H9 (cell line): ENCODE measurements at regions not wholly inside any gene's neighbourhood (a gene's known extent, or its start where the extent isn't known, plus 50 kb on each side); places are given as distances from the start of the nearest gene placed in this dataset.

Experiments used
- DNase-seq: peaks from one replicate; pipeline ENCODE4 v3.0.0-alpha.2; 2017
- H2AFZ ChIP-seq: one replicate; pipeline ENCODE4 v1.6.1; 2013; ENCODE audit warnings: mild to moderate bottlenecking, low read length, control low read depth, moderate library complexity
- H2AK5ac ChIP-seq: 2 replicates; pipeline ENCODE4 v1.6.1; 2013; ENCODE audit warnings: low read length, control low read depth, mixed read lengths; ENCODE audit not compliant: insufficient read length
- H2BK120ac ChIP-seq: one replicate; pipeline ENCODE4 v1.6.1; 2013; ENCODE audit warnings: low read depth, mild to moderate bottlenecking, low read length, control low read depth, inconsistent platforms; ENCODE audit not compliant: poor library complexity, severe bottlenecking
- H2BK12ac ChIP-seq: 2 replicates; pipeline ENCODE4 v1.6.1; 2013; ENCODE audit warnings: low read length, control low read depth, mixed read lengths, low read depth; ENCODE audit not compliant: insufficient read length
- H2BK15ac ChIP-seq: 2 replicates; pipeline ENCODE4 v1.6.1; 2013; ENCODE audit warnings: low read depth, low read length, control low read depth
- H2BK20ac ChIP-seq: one replicate; pipeline ENCODE4 v1.6.1; 2013; ENCODE audit warnings: low read depth, mild to moderate bottlenecking, low read length, control low read depth, inconsistent platforms; ENCODE audit not compliant: poor library complexity, severe bottlenecking
- H2BK5ac ChIP-seq: 2 replicates; pipeline ENCODE4 v1.6.1; 2013; ENCODE audit warnings: low read length, control low read depth, mixed read lengths; ENCODE audit not compliant: insufficient read length
- H3K14ac ChIP-seq: 2 replicates; pipeline ENCODE4 v1.6.1; 2013; ENCODE audit warnings: low read length, control low read depth; ENCODE audit not compliant: insufficient read depth
- H3K18ac ChIP-seq: 2 replicates; pipeline ENCODE4 v1.6.1; 2013; ENCODE audit warnings: low read depth, mild to moderate bottlenecking, mixed read lengths, low read length, control low read depth; ENCODE audit not compliant: insufficient read length
- H3K23ac ChIP-seq: 2 replicates; pipeline ENCODE4 v1.6.1; 2013; ENCODE audit warnings: low read length, control low read depth, mixed read lengths, low read depth; ENCODE audit not compliant: insufficient read length
- H3K23me2 ChIP-seq: 2 replicates; pipeline ENCODE4 v1.6.1; 2013; ENCODE audit warnings: low read depth, mild to moderate bottlenecking, mixed read lengths, low read length, control low read depth; ENCODE audit not compliant: insufficient read length, poor library complexity, severe bottlenecking
- H3K27ac ChIP-seq: 2 replicates; pipeline ENCODE4 v1.5.1; 2013; ENCODE audit warnings: low read length, control low read depth, mixed read lengths, low read depth; ENCODE audit not compliant: insufficient read length
- H3K27me3 ChIP-seq: 2 replicates; pipeline ENCODE4 v1.6.1; 2013; ENCODE audit warnings: low read length, control low read depth, inconsistent platforms; ENCODE audit not compliant: insufficient read depth
- H3K4ac ChIP-seq: 2 replicates; pipeline ENCODE4 v1.6.1; 2013; ENCODE audit warnings: low read depth, mild to moderate bottlenecking, control low read depth, inconsistent platforms, low read length, moderate library complexity
- H3K4me1 ChIP-seq: 2 replicates; pipeline ENCODE4 v1.6.1; 2013; ENCODE audit warnings: low read length, control low read depth, inconsistent platforms; ENCODE audit not compliant: insufficient read depth
- H3K4me2 ChIP-seq: 2 replicates; pipeline ENCODE4 v1.6.1; 2013; ENCODE audit warnings: low read length, control low read depth, mixed read lengths; ENCODE audit not compliant: insufficient read length, insufficient read depth
- H3K56ac ChIP-seq: 2 replicates; pipeline ENCODE4 v1.6.1; 2013; ENCODE audit warnings: low read depth, mild to moderate bottlenecking, mixed read lengths, low read length, control low read depth; ENCODE audit not compliant: insufficient read length
- H3K79me1 ChIP-seq: 2 replicates; pipeline ENCODE4 v1.6.1; 2013; ENCODE audit warnings: low read depth, mild to moderate bottlenecking, moderate library complexity, low read length, control low read depth, inconsistent platforms; ENCODE audit not compliant: insufficient read depth, poor library complexity, severe bottlenecking
- H3K79me2 ChIP-seq: 2 replicates; pipeline ENCODE4 v1.6.1; 2013; ENCODE audit warnings: low read length, control low read depth, inconsistent platforms; ENCODE audit not compliant: insufficient read depth
- H3K9ac ChIP-seq: 2 replicates; pipeline ENCODE4 v1.6.1; 2013; ENCODE audit warnings: low read length, control low read depth, mixed read lengths; ENCODE audit not compliant: insufficient read length; ENCODE audit errors: extremely low read depth
- H3K9me3 ChIP-seq: one replicate; pipeline ENCODE4 v1.6.1; 2013; ENCODE audit warnings: low read depth, low read length, inconsistent platforms; ENCODE audit not compliant: control insufficient read depth
- H3T11ph ChIP-seq: one replicate; pipeline ENCODE4 v1.6.1; 2013; ENCODE audit warnings: mild to moderate bottlenecking, low read length, control low read depth, inconsistent platforms
- H4K20me1 ChIP-seq: one replicate; pipeline ENCODE4 v1.6.1; 2013; ENCODE audit not compliant: control insufficient read depth, insufficient read length, insufficient read depth
- H4K5ac ChIP-seq: 2 replicates; pipeline ENCODE4 v1.6.1; 2013; ENCODE audit warnings: low read depth, mild to moderate bottlenecking, mixed read lengths, low read length, control low read depth; ENCODE audit not compliant: insufficient read length
- H4K8ac ChIP-seq: replicated peaks from 2 replicates; pipeline ENCODE4 v1.6.1; 2013; ENCODE audit warnings: low read length, control low read depth, mixed read lengths, low read depth; ENCODE audit not compliant: insufficient read length
- H4K91ac ChIP-seq: 2 replicates; pipeline ENCODE4 v1.6.1; 2013; ENCODE audit warnings: low read depth, mild to moderate bottlenecking, moderate library complexity, mixed read lengths, low read length, control low read depth; ENCODE audit not compliant: insufficient read length
- H3K27ac Mint-ChIP-seq, 3 experiments: 2 replicates in 2 of 3; 3 replicates in 1 of 3; pipeline ENCODE4 v1.8.0; 2020 to 2021; ENCODE audit warnings: mixed read lengths in 3 of 3, mild to moderate bottlenecking in 1 of 3, moderate library complexity in 1 of 3
- H3K27me3 Mint-ChIP-seq: 2 replicates; pipeline ENCODE4 v1.8.0; 2021; ENCODE audit warnings: low read depth, mild to moderate bottlenecking, moderate library complexity, mixed read lengths
- H3K36me3 Mint-ChIP-seq, 3 experiments: 2 replicates in 2 of 3; 3 replicates in 1 of 3; pipeline ENCODE4 v1.8.0; 2020 to 2021; ENCODE audit warnings: low read depth in 3 of 3, mixed read lengths in 3 of 3; ENCODE audit not compliant: insufficient read depth in 1 of 3
- H3K4me1 Mint-ChIP-seq, 2 experiments: 2 replicates each; pipeline ENCODE4 v1.8.0; 2020; ENCODE audit warnings: mixed read lengths in 2 of 2
- H3K4me3 Mint-ChIP-seq, 2 experiments: 2 replicates in 1 of 2; 3 replicates in 1 of 2; pipeline ENCODE4 v1.8.0; 2020 to 2021; ENCODE audit warnings: mild to moderate bottlenecking in 2 of 2, mixed read lengths in 2 of 2, moderate library complexity in 1 of 2
- H3K9me3 Mint-ChIP-seq, 2 experiments: 2 replicates in 1 of 2; 3 replicates in 1 of 2; pipeline ENCODE4 v1.8.0; 2020; ENCODE audit warnings: mild to moderate bottlenecking in 2 of 2, mixed read lengths in 2 of 2, moderate library complexity in 1 of 2
- CTCF ChIP-seq: fragments of 200-600 bp; sonication (generic); conservative IDR thresholded peaks from 3 replicates; pipeline ENCODE4 v1.8.0; 2021; ENCODE audit warnings: antibody characterized with exemption, mild to moderate bottlenecking

- H3K79me2 ChIP-seq: no peaks in the 10 kb centered on the region
- H2BK15ac ChIP-seq: no peak overlapping the region
- no peak overlapping the region for H2BK5ac ChIP-seq
- no peak overlapping the region for H3K27ac ChIP-seq
- H3K4ac ChIP-seq: no peak overlapping the region
- no peaks in the 10 kb centered on the region for H4K20me1 ChIP-seq
- H3K14ac ChIP-seq: no peak overlapping the region
- H3K4me2 ChIP-seq: no peak overlapping the region
- no peaks in the 10 kb centered on the region for H3K27me3 ChIP-seq
- H3K4me1 ChIP-seq: peaks cover 2% of the 10 kb centered on the region; the same call in 1 of the 2 replicates
- no peak overlapping the region for H2BK20ac ChIP-seq
- no peak overlapping the region for H2BK120ac ChIP-seq
- Mint-ChIP-seq H3K36me3 (peaks cover 0 to 1% (median 0%) of the 10 kb centered on the region in 3 experiments; a peak in 2 of 7 replicates), H3K4me3 (no peak overlapping the region), H3K27me3 (no peaks in the 10 kb centered on the region), H3K9me3 (no peaks in the 10 kb centered on the region), H3K27ac (peak overlapping the region in 1 of 3 experiments; percentile 46; a peak in 2 of 7 replicates), H3K4me1 (peaks cover 13% of the 10 kb centered on the region in 2 experiments)
- no peak overlapping the region for H4K8ac ChIP-seq
- no peaks in the 10 kb centered on the region for H3K79me1 ChIP-seq
- H3K18ac ChIP-seq: no peak overlapping the region
- no peak overlapping the region for H2BK12ac ChIP-seq
- H2AK5ac ChIP-seq: no peak overlapping the region
- TF ChIP-seq CTCF: no peak
- H3T11ph ChIP-seq: no peak overlapping the region
- no peaks in the 10 kb centered on the region for H3K23me2 ChIP-seq
- no peak overlapping the region for H3K56ac ChIP-seq
- H4K5ac ChIP-seq: no peak overlapping the region
- peak overlapping the region; percentile 8 for H2AFZ ChIP-seq
- no peak for DNase-seq
- H4K91ac ChIP-seq: no peak overlapping the region
- no peak overlapping the region for H3K9ac ChIP-seq
- H3K9me3 ChIP-seq: no peaks in the 10 kb centered on the region
- H3K23ac ChIP-seq: no peak overlapping the region
These were observed 317.6 kb upstream of the TGFBR2 start for GRCh38 chr3:30288830-30289229.
